Large intestine (tissue), 3 donors: ENCODE measurements at regions not wholly inside any gene's neighbourhood (a gene's known extent, or its start where the extent isn't known, plus 50 kb on each side); places are given as distances from the start of the nearest gene placed in this dataset.

Source experiments
- DNase-seq, 2 donors: peaks; one replicate each; pipeline versions ENCODE4 v3.0.0 to v3.0.0-alpha.2; 2013
- H3K27ac ChIP-seq: one replicate; pipeline ENCODE4 v1.5.1; 2013; ENCODE audit warnings: low read length
- H3K27me3 ChIP-seq: 2 replicates; pipeline ENCODE4 v1.6.1; 2013; ENCODE audit warnings: low read length; ENCODE audit not compliant: control insufficient read depth, insufficient read depth
- H3K36me3 ChIP-seq: 2 replicates; pipeline ENCODE4 v1.6.1; 2013; ENCODE audit warnings: low read length; ENCODE audit not compliant: control insufficient read depth, insufficient read depth
- H3K4me1 ChIP-seq: one replicate; pipeline ENCODE4 v1.6.1; 2013; ENCODE audit warnings: low read length; ENCODE audit not compliant: control insufficient read depth, insufficient read depth
- H3K4me3 ChIP-seq: one replicate; pipeline ENCODE4 v1.5.1; 2013; ENCODE audit warnings: low read length
- H3K9me3 ChIP-seq: one replicate; pipeline ENCODE4 v1.6.1; 2013; ENCODE audit warnings: mild to moderate bottlenecking, low read depth, low read length, moderate library complexity; ENCODE audit not compliant: control insufficient read depth
- WGBS: methylation state at CpG from one replicate; pipeline ENCODE4 v1.1.5; 2013; ENCODE audit warnings: low lambda C conversion rate; ENCODE audit not compliant: insufficient coverage; 5-methylcytosine and 5-hydroxymethylcytosine counted together

DNA sequence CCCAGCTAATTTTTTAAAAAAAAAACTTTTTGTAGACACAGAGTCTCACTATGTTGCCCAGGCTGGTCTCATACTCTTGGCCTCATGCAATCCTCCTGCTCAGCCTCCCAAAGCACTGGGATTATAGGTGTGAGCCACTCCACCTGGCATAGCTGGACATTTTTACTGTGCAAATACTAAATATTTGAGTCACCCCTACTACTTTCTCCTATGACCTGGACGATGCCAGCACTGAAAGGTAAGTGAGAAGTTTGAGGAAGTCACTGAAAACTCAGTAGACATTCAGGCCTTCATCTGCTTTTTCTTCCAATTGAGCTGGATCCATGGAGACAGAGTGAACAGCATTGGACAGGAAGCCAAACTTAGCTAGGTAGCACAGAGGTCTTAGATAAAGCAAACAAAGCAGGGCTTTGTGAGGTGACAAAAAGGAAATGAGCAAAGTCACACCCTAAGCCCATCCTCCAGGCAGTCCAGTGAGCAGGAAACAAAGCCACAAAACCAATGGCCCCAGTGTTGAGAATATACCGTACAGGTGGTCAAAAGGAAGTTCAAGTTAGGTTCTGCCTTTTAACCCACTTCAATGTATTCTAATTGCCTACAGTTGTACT is 192.6 kb upstream of the RASA1 start:
- H3K36me3 ChIP-seq = no peaks in the 10 kb centered on the region
- no peaks in the 10 kb centered on the region for H3K9me3 ChIP-seq
- peak; percentile 5 to 19 for DNase-seq
- no peaks in the 10 kb centered on the region for H3K27me3 ChIP-seq
- WGBS = no CpG with 5 or more reads among the region's 2 CpGs
- no peak overlapping the region for H3K4me3 ChIP-seq
- H3K4me1 ChIP-seq = no peaks in the 10 kb centered on the region
- H3K27ac ChIP-seq = no peak overlapping the region

DNA sequence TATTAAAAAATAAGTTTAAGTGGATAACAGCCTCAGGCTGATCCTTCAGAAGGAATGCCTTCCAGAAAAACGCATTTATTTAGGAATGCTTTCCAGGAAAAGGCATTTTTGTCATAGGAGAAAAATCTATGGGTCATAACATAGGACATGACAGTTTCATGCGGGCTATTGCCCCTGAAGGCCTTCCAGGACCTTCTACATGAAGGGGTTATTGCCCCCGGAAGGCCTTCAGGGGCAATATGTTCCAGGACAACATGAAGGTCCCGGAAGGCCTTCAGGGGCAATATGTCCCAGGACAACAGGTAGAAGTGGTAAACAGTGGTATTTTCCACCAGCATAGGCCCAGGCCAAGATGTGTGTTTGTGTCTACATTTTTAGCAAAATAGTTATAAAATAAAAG is 191.3 kb upstream of the RASA1 start:
- DNase-seq = no peak
- WGBS = 100% methylated on average over 1 of the region's 4 CpGs
- H3K4me3 ChIP-seq = no peak overlapping the region

DNA sequence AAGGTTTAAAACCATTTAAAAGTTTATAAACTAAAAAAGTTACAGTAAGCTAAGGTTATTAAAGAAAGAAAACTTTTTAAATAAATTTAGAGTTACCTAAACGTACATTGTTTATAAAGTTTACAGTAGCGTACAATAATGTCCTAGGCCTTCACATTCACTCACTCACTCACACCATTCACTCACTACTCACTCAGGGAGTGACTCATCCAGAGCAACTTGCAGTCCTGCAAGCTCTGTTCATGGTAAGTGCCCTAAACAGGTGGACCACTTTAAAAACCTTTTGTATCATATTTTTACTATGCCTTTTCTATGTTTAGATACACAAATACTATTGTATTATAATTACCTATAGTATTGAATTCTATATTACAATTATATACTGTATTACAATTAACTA is 190.8 kb upstream of the RASA1 start:
- DNase-seq = no peak
- Histone ChIP-seq H3K27me3 (no peaks in the 10 kb centered on the region), H3K27ac (no peak overlapping the region), H3K4me1 (no peaks in the 10 kb centered on the region), H3K9me3 (no peaks in the 10 kb centered on the region), H3K36me3 (no peaks in the 10 kb centered on the region), H3K4me3 (no peak overlapping the region)
- 100% methylated on average over 1 of the region's 2 CpGs for WGBS

More for the DNA sequence above, 191.3 kb upstream of the RASA1 start:
- Histone ChIP-seq H3K36me3 (no peaks in the 10 kb centered on the region), H3K27me3 (no peaks in the 10 kb centered on the region), H3K27ac (no peak overlapping the region), H3K9me3 (no peaks in the 10 kb centered on the region), H3K4me1 (no peaks in the 10 kb centered on the region)

DNA sequence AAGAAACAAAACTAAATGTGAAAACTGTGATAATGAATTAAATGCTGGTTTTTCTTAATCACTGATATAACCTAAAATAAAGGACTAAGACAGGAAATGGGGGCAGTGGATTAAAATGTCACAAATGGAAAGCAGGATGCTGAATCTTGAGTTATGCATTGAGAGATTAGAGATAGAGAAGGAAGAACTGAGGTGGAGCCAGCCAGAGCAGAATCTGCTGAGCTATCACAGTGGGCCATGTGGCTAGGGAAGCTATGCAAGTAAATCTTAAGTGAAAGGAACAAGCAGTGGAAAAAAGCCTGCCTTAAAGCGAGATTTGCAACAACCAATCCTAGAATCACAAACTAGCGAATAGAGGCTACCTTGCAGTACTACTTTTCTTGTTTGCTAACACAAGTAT is 188.5 kb upstream of the RASA1 start:
- WGBS = no CpG with 5 or more reads among the region's 2 CpGs
- DNase-seq = no peak
- H3K27me3 ChIP-seq = no peaks in the 10 kb centered on the region
- H3K4me3 ChIP-seq = no peak overlapping the region
- H3K4me1 ChIP-seq = no peaks in the 10 kb centered on the region
- H3K9me3 ChIP-seq = no peaks in the 10 kb centered on the region
- H3K27ac ChIP-seq = no peak overlapping the region
- H3K36me3 ChIP-seq = no peaks in the 10 kb centered on the region

DNA sequence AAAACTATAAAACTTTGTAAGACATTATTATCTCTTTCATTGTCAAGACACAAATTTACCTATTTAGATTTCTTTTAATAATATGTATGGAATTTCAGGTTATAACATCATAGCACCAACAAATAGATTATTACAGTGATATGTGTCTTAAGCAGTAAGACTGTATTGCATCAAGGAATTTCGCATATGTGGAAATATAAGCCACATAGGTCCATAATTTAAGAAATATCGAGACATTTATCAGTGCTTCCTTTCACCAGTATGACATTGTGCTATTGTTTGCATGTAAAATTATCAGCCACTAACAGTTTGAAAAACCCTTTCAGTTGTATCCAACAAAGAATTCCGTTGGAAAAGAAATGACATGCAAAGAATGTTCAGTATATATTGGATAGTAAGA is 186.7 kb upstream of the RASA1 start:
- H3K36me3 ChIP-seq = no peaks in the 10 kb centered on the region
- 92% methylated on average over 2 of the region's 3 CpGs for WGBS
- H3K4me1 ChIP-seq = no peaks in the 10 kb centered on the region
- no peak for DNase-seq
- H3K27ac ChIP-seq = no peak overlapping the region
- no peaks in the 10 kb centered on the region for H3K27me3 ChIP-seq
- no peaks in the 10 kb centered on the region for H3K9me3 ChIP-seq
- no peak overlapping the region for H3K4me3 ChIP-seq

DNA sequence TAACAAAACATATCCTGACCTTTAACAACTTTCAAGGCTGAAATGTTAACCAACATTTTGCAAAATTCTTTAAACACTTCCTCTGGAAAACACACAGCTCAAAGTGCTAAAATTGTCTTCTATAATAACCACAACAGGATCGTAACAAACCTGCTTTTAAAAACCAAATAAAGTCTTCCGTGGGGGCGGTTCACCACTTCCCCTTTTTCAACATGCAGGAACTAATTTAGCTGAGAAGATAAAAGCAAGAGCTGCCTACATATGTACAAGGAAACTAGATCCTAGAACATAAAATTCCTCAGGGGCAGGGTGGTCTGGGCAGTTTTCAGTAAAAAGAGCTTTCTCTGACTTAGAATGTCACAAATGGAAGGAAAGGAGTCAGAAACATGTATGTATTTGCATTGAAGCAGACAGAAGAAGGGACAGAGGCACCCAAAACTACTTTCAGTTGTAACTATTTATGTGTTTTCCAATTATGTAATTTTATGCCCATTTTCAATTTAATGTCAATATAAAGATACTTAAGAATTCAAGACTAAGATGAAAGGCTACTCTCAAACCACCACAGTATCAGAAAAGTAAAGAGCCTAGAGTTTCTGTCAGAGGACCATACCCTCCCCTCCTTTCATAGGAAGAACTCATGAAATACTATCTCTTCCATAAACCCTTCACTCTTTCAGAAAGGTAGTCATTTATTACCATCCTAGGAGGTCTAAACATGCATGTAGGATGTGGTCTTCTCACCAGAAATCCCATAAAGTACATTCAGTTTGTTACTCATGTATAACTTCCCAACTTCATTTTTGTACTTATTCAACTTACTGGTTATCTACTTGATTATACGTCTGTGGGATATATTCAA is 185.9 kb upstream of the RASA1 start:
- Histone ChIP-seq H3K4me1 (no peaks in the 10 kb centered on the region), H3K36me3 (no peaks in the 10 kb centered on the region), H3K27me3 (no peaks in the 10 kb centered on the region), H3K27ac (no peak overlapping the region), H3K9me3 (no peaks in the 10 kb centered on the region), H3K4me3 (no peak overlapping the region)
- WGBS = 86% methylated on average over 1 of the region's 4 CpGs
- DNase-seq = peak in 1 of 2 donors; percentile 5

DNA sequence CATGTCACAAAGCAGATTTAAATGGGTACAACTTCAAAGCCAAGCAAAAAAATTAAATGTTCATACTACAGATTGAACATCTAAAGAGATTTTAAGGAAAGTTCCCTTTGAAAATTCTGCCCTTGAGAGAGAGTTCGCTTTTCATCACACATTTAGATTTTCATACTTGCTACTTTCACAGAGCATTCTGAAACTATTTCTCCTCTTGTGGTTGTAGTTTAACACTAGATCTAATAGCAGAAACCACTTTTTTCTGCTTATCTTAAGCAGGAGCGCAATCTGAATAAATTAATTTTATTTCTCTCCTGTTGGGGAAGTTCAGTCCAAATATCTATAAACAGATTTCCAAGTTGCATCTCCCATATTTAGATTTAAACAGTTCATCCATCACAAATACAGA is 173.3 kb upstream of the RASA1 start:
- H3K9me3 ChIP-seq = no peaks in the 10 kb centered on the region
- H3K4me1 ChIP-seq = no peaks in the 10 kb centered on the region
- H3K27me3 ChIP-seq = no peaks in the 10 kb centered on the region
- DNase-seq = no peak
- H3K27ac ChIP-seq = no peak overlapping the region
- 100% methylated on average over 2 of the region's 2 CpGs for WGBS
- no peaks in the 10 kb centered on the region for H3K36me3 ChIP-seq
- no peak overlapping the region for H3K4me3 ChIP-seq

DNA sequence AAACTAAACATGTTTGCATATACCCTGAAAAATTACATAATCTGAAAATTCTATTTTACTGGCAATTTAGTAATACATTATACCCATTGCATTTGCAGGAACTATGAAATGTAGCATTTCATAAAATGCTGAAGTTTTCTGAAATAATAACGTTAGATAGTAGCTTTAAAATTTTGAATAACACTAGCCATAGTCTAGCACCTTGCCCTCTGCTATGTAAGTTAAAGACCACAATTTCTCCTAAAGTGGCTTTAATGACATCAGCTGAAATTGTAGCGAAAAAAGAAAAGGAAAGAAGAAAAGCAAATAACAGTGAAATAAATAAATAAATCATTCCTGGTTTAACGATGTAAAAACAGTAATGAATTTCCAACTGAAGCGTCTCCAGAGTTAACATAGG is 172.8 kb upstream of the RASA1 start:
- H3K4me3 ChIP-seq = no peak overlapping the region
- H3K9me3 ChIP-seq = no peaks in the 10 kb centered on the region
- no peaks in the 10 kb centered on the region for H3K27me3 ChIP-seq
- H3K36me3 ChIP-seq = no peaks in the 10 kb centered on the region
- H3K4me1 ChIP-seq = no peaks in the 10 kb centered on the region
- WGBS = 80% methylated on average over 1 of the region's 4 CpGs
- H3K27ac ChIP-seq = no peak overlapping the region
- no peak for DNase-seq

DNA sequence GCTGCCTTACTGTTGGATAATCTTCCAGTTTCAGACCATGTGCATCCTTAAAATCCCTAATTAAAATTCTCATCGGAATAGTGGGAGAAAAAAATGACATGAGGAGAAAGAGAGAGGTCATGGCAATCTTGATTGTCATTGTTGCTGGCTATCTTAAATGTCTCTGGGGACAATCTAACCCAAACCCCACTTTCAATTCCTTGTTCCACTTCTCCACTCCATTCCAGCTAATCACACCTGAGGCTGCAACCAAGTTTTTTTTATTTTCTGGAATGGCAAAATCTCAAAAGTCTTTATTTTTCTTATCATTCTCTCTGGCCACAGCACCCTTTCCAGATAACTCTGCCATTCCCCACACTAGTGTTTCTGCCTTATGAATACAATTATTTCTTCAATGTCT is 171.9 kb upstream of the RASA1 start:
- Histone ChIP-seq H3K4me1 (no peaks in the 10 kb centered on the region), H3K9me3 (no peaks in the 10 kb centered on the region), H3K27ac (no peak overlapping the region), H3K4me3 (no peak overlapping the region), H3K27me3 (no peaks in the 10 kb centered on the region), H3K36me3 (no peaks in the 10 kb centered on the region)
- no CpG with 5 or more reads among the region's 1 CpG for WGBS
- DNase-seq = no peak

DNA sequence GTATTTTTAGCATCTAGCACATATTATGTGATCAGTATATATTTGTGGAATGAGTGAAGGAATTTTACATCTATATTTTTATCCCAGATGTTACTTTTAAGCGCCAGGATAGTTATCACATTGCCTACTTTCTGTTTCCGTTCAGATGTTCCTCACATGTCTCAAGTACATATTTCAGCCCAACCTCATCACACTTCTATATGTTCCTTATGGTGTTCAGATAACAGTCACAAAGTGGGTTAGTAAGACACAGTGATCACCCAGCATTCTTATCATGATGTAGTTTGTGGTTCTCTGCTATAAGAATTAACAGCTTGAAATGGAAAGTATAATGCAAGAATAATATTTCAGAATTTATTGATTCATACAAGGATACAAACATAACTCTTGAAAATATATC is 170.0 kb upstream of the RASA1 start:
- Histone ChIP-seq H3K9me3 (no peaks in the 10 kb centered on the region), H3K27me3 (no peaks in the 10 kb centered on the region), H3K36me3 (no peaks in the 10 kb centered on the region), H3K4me1 (no peaks in the 10 kb centered on the region), H3K4me3 (no peak overlapping the region), H3K27ac (no peak overlapping the region)
- WGBS = 73% methylated on average over 2 of the region's 2 CpGs
- no peak for DNase-seq
